Stomach smooth muscle (tissue), 2 donors: ENCODE measurements at regions not wholly inside any gene's neighbourhood (a gene's known extent, or its start where the extent isn't known, plus 50 kb on each side); places are given as distances from the start of the nearest gene placed in this dataset.

ENCODE experiments used
- H3K27ac ChIP-seq: one replicate; pipeline ENCODE4 v1.7.0; 2013; ENCODE audit warnings: mild to moderate bottlenecking, low read length, inconsistent platforms
- H3K27me3 ChIP-seq, 2 donors: one replicate each; pipeline ENCODE4 v1.7.0; 2013; ENCODE audit warnings: low read length in 2 of 2; ENCODE audit not compliant: insufficient read depth in 2 of 2, control insufficient read depth in 1 of 2
- H3K36me3 ChIP-seq, 2 donors: one replicate each; pipeline ENCODE4 v1.7.0; 2013; ENCODE audit warnings: low read length in 2 of 2; ENCODE audit not compliant: control insufficient read depth in 2 of 2, insufficient read depth in 2 of 2
- H3K4me1 ChIP-seq: one replicate; pipeline ENCODE4 v1.7.0; 2013; ENCODE audit warnings: low read length; ENCODE audit not compliant: control insufficient read depth, insufficient read depth
- H3K4me3 ChIP-seq, 2 donors: one replicate each; pipeline ENCODE4 v1.7.0; 2013; ENCODE audit warnings: low read length in 2 of 2
- H3K9ac ChIP-seq, 2 donors: one replicate each; pipeline ENCODE4 v1.7.0; 2013; ENCODE audit warnings: low read length in 2 of 2, mild to moderate bottlenecking in 1 of 2
- H3K9me3 ChIP-seq, 2 donors: one replicate each; pipeline ENCODE4 v1.7.0; 2013; ENCODE audit warnings: low read length in 2 of 2; ENCODE audit not compliant: control insufficient read depth in 2 of 2
- donor health status: healthy.
- donor health status: Pancreatic carcinoma.

DNA sequence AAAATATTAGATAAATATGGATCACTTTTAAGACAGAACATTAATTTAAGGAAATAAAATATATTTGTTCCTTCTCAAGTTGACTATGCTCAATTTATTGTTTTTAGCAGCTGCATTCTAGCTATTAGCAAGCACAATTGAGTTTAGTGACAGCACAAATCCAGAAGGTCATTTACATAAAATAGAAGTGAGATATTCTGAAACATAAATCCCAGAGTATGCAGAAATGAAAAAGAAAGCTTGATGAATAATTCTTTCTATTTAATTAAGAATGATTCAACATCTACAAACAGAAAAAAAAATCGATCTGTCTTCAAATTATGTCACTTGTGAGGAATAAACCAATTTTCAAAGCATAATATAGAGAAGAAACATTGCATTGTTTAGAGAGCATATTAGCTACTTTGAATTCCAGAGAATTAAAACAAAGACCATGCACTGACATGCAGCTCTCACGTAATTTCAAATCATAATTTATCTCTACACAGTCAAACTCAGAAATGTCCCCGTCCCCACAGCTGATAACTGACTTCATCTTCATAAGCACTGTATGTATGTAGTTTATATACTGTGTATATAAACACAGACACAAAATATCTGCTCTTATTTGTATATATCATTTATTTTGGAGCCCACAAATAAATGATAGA is 458.4 kb downstream of the TMX3 start:
- no peaks in the 10 kb centered on the region for H3K27me3 ChIP-seq
- H3K4me1 ChIP-seq, result no peaks in the 10 kb centered on the region
- no peak overlapping the region for H3K27ac ChIP-seq
- H3K9ac ChIP-seq, result no peak overlapping the region
- no peaks in the 10 kb centered on the region for H3K9me3 ChIP-seq
- no peak overlapping the region for H3K4me3 ChIP-seq
- H3K36me3 ChIP-seq, result no peaks in the 10 kb centered on the region

DNA sequence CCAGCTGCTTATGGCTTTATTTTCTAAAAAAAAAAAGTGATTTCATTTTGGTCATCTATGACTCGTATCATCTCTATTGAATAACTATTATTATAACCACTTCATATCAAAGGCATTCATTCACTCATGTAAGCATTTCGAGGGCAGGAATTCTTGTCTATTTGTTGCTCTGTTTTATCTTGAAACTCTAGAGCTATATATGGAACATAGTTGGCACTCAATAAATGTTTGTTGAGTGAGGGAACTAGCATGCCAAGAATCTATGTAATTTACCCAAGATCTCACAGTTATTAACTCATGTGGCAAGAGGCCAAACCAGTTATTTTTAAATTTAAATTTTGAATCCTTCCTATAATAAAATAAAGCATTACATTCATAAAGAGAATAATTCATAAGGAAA is 470.1 kb downstream of the TMX3 start:
- no peak overlapping the region for H3K9ac ChIP-seq
- H3K4me1 ChIP-seq, result no peaks in the 10 kb centered on the region
- no peaks in the 10 kb centered on the region for H3K27me3 ChIP-seq
- peaks cover 0 to 2% of the 10 kb centered on the region in 2 donors for H3K9me3 ChIP-seq
- H3K4me3 ChIP-seq, result no peak overlapping the region
- no peak overlapping the region for H3K27ac ChIP-seq
- no peaks in the 10 kb centered on the region for H3K36me3 ChIP-seq

DNA sequence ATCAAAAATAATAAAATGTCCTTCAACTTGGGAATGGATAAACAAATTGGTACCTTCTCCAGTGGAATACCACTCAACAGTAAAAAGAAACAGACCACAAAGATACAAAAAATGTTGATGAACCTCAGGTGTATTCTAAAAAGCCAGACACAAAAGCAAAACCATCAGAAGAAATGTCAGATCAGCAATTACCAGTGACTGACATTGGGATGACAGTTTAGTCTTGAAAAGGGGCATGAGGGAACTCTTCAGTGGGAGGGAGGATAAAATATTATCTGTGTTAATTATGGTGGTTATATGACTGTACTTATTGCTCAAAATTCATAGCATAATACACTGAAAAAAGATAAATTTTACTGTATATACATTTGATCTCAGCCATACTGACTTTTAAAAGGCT is 473.0 kb downstream of the TMX3 start:
- no peak overlapping the region for H3K4me3 ChIP-seq
- no peaks in the 10 kb centered on the region for H3K4me1 ChIP-seq
- H3K27ac ChIP-seq, result no peak overlapping the region
- H3K36me3 ChIP-seq, result no peaks in the 10 kb centered on the region
- no peaks in the 10 kb centered on the region for H3K27me3 ChIP-seq
- no peak overlapping the region for H3K9ac ChIP-seq
- no peaks in the 10 kb centered on the region for H3K9me3 ChIP-seq

DNA sequence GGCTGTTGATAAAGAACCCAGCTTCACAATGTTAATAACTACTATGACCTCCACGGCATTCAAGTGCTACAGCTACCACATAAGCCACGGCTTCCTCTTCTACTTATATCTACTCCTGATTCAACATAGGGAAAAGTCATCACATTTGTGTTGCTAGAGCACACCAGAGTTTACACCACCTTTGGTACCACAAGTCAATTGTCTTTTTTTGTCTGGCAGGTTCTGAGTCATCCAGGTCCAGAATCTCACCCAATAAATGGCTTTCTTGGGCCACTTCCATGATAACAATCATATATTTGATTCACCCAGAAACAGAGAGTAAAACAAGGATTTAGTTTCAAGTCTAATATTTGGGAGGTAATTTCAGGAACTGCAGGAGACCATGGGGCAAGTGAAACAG is 480.2 kb downstream of the TMX3 start:
- Histone ChIP-seq H3K27ac (no peak overlapping the region), H3K4me3 (no peak overlapping the region), H3K9ac (no peak overlapping the region), H3K9me3 (no peaks in the 10 kb centered on the region), H3K27me3 (no peaks in the 10 kb centered on the region), H3K36me3 (no peaks in the 10 kb centered on the region), H3K4me1 (no peaks in the 10 kb centered on the region)

DNA sequence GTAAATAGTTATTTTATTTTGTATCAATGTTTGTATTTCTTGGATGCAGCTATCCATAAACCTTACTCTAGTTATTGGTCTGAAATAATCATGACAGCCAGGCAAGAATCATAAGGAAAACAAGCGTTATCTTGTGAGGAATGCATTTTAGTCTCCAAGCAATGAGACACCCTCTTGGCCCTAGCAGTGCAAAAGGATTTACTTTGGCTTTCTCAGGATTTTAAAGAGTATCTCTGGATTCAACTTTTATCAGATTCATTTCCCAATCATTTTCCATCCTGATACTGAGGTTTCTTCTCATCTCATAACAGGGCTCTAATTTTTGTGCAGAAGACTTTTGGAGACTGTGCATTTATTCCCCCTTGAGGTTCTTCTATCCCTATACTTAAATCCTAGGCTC is 480.8 kb downstream of the TMX3 start:
- no peak overlapping the region for H3K27ac ChIP-seq
- H3K9ac ChIP-seq, result no peak overlapping the region
- no peaks in the 10 kb centered on the region for H3K9me3 ChIP-seq
- H3K27me3 ChIP-seq, result no peaks in the 10 kb centered on the region
- H3K36me3 ChIP-seq, result no peaks in the 10 kb centered on the region
- H3K4me3 ChIP-seq, result no peak overlapping the region
- no peaks in the 10 kb centered on the region for H3K4me1 ChIP-seq

DNA sequence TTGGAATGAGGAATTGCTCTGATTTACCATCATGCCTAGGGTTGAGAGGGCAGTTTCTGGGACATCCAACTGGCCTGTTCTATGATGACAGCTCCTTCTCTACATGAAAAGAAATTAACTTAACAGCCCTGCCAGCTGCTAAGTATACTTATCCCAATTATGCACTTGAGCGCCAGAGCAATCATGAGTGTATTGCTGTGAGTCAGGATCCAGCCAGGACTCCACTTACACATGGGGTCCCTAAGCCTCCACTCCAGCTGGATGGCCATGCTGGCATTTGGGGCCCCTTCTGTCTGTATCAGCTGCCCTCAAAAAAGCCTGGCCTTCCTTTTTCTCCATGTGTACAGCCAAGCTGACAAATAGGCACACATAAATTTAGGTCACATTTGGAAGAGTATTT is 481.9 kb downstream of the TMX3 start:
- no peaks in the 10 kb centered on the region for H3K27me3 ChIP-seq
- H3K4me3 ChIP-seq, result no peak overlapping the region
- H3K9ac ChIP-seq, result no peak overlapping the region
- H3K36me3 ChIP-seq, result no peaks in the 10 kb centered on the region
- no peak overlapping the region for H3K27ac ChIP-seq
- no peaks in the 10 kb centered on the region for H3K4me1 ChIP-seq
- H3K9me3 ChIP-seq, result no peaks in the 10 kb centered on the region

DNA sequence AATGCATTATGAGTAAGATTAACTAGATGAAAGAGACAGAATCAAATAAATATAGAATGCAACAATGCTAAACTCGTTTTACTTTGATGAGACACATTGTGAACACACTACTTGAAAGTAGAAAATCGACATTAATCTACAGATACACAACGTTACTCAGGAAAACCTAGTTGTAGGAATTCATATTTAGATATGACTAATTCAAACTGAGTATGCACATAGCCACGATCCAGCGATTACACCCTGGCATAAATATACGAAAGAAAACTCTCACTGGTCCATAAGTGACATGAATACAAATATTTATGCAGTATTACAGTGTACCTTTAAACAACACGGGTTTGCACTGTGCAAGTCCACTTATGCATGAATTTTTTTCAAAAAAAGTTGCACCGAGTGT is 485.6 kb downstream of the TMX3 start:
- Histone ChIP-seq H3K9ac (no peak overlapping the region), H3K4me3 (no peak overlapping the region), H3K9me3 (no peaks in the 10 kb centered on the region), H3K27me3 (no peaks in the 10 kb centered on the region), H3K4me1 (no peaks in the 10 kb centered on the region), H3K27ac (no peak overlapping the region), H3K36me3 (no peaks in the 10 kb centered on the region)

DNA sequence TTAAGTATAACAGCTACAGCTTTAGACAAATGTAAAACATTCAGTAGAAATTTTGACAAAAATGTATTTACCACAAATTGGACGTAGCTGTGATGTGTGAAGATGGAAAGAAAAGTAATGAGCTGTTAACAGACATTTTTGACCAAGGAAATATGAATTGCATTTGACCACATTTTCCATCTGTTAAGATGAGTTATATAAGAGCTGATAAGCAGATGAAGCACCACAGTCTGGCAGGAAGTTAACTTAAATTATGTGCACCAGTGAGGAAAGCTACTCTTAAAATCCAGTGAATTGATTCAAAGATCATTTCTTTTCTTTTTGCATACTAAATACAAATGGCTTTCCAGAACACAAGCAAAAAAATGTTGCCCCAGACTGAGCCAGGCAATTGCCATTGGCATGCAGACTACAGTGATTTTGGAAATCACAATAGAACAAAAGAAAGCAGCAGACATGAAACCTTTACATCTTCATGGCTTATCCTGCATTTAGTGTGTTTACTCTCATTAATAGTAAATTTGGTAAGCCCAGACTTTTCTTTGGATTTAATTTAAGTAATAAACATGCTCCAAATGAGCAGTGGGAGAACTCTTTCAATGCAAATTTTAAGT is 493.7 kb downstream of the TMX3 start:
- no peaks in the 10 kb centered on the region for H3K4me1 ChIP-seq
- H3K27ac ChIP-seq, result no peak overlapping the region
- no peak overlapping the region for H3K9ac ChIP-seq
- H3K36me3 ChIP-seq, result no peaks in the 10 kb centered on the region
- no peaks in the 10 kb centered on the region for H3K9me3 ChIP-seq
- H3K4me3 ChIP-seq, result no peak overlapping the region
- no peaks in the 10 kb centered on the region for H3K27me3 ChIP-seq

DNA sequence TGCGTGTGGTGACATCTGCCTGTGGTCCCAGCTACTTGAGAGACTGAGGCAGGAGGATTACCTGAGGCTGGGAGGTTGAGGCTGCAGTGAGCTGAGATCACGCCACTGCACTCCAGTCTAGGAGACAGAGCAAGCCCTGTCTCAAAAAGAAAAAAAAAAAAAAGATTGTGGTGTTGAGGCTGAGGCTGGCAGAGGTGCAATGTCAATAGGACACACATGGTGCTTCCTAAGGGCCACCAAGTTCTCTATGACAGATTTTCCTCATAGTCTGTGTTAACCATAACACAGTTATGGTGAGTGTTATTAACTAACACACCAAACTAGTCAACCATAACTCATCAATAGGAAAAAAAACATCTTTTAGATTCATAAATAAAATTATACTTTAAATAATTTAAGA is 494.4 kb downstream of the TMX3 start:
- Histone ChIP-seq H3K9me3 (no peaks in the 10 kb centered on the region), H3K27me3 (no peaks in the 10 kb centered on the region), H3K36me3 (no peaks in the 10 kb centered on the region), H3K27ac (no peak overlapping the region), H3K9ac (no peak overlapping the region), H3K4me1 (no peaks in the 10 kb centered on the region), H3K4me3 (no peak overlapping the region)

DNA sequence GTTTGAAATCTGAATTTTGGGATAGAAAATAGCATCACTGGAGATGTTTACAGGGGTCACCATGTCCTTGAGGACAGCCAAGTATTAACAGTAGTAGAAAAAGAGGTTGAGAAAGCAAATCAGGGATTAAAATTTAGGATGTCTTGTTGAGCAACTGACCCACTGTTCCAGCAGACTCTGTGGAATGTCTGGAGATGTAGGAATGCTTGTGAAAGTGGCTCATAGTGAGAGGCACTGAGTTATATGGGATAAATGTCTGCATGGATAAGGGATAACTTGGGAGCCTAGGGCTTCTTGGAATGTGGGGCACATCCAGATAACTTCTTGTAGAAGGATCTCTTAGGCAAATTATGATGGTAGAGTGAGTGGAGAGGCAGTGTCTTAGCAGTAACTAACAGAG is 495.0 kb downstream of the TMX3 start:
- Histone ChIP-seq H3K4me3 (no peak overlapping the region), H3K9me3 (no peaks in the 10 kb centered on the region), H3K9ac (no peak overlapping the region), H3K27ac (no peak overlapping the region), H3K27me3 (no peaks in the 10 kb centered on the region), H3K4me1 (no peaks in the 10 kb centered on the region), H3K36me3 (no peaks in the 10 kb centered on the region)

DNA sequence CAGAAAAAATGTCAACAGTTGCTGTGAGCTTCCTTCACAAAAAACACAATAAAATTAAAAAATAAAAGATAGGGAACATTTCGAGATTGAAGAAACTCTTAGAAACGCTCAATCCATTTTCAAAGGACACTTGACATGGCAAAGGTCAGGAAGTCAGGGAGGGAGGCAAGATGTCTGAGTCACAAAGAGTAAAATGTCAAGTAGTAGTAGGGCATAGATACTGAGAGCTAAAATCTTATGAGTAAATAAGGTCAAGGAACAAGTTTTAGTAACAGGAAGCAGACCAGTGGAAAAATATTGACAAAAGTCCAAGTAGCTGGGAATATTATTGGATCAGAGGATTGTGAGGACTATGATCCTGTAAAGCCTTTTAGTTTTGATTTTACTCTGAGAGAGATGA is 495.6 kb downstream of the TMX3 start:
- Histone ChIP-seq H3K4me1 (no peaks in the 10 kb centered on the region), H3K9ac (no peak overlapping the region), H3K9me3 (no peaks in the 10 kb centered on the region), H3K27me3 (no peaks in the 10 kb centered on the region), H3K36me3 (no peaks in the 10 kb centered on the region), H3K27ac (no peak overlapping the region), H3K4me3 (no peak overlapping the region)
